ENCODE measurements at regions not wholly inside any gene's neighbourhood (a gene's known extent, or its start where the extent isn't known, plus 50 kb on each side); places are given as distances from the start of the nearest gene placed in this dataset.
"Not testable (repeated sequence)": the region's sequence is repeated elsewhere in the genome, so short reads cannot be mapped to it uniquely, and the experiment has no call there.

GRCh38 chr15:30788595-30788994 lies 115.1 kb upstream of the FAN1 start:
- no peak for TF ChIP-seq JUND (IDR thresholded peaks at IDR 0.05)
- TF ChIP-seq RXRA (IDR thresholded peaks at IDR 0.05; ENCODE audit: borderline replicate concordance, low read depth): no peak
- TF ChIP-seq SIN3A (IDR thresholded peaks at IDR 0.05; ENCODE audit: borderline replicate concordance, low read depth, low read length): no peak
- TF ChIP-seq TAF1 (IDR thresholded peaks at IDR 0.05; ENCODE audit: borderline replicate concordance, low read depth, low read length): no peak
- TF ChIP-seq NFIC (IDR thresholded peaks at IDR 0.05; ENCODE audit: borderline replicate concordance): no peak
- no peak for TF ChIP-seq MEF2A (IDR thresholded peaks at IDR 0.05; ENCODE audit: borderline replicate concordance, low read depth)
- TF ChIP-seq YY1 (IDR thresholded peaks at IDR 0.05; ENCODE audit: low read depth): no peak
- no peak for DNase-seq
- Histone ChIP-seq H3K79me2 (ENCODE audit: insufficient read depth) (no peaks in the 10 kb centered on the region), H2AFZ (ENCODE audit: low read depth) (no peak overlapping the region), H3K9me3 (no peaks in the 10 kb centered on the region), H3K4me1 (ENCODE audit: control insufficient read depth in 1 of 2, insufficient read depth in 2 of 2, low read depth in 1 of 2, low read length in 1 of 2) (no peaks in the 10 kb centered on the region), H3K4me2 (no peak overlapping the region), H3K36me3 (replicated peaks in 1 of 2; ENCODE audit: control insufficient read depth in 1 of 2, insufficient read depth in 2 of 2, low read length in 1 of 2) (no peaks in the 10 kb centered on the region), H3F3A (replicated peaks; ENCODE audit: insufficient read depth) (no peaks in the 10 kb centered on the region), H3K4me3 (ENCODE audit: low read depth in 2 of 2, low read length in 1 of 2) (no peak overlapping the region), H3K9me2 (no peaks in the 10 kb centered on the region), H3K9ac (no peak overlapping the region), H3K27ac (ENCODE audit: low read depth in 2 of 2, low read length in 1 of 2) (no peak overlapping the region), H3K27me3 (ENCODE audit: insufficient read depth) (peaks cover 4% of the 10 kb centered on the region; the same call in 1 of the 2 replicates), H4K20me1 (ENCODE audit: insufficient read depth) (no peaks in the 10 kb centered on the region)
- POLR2A ChIA-PET: no interaction called here
- CTCF ChIA-PET: no interaction called here

GRCh38 chr15:30791239-30792175 lies 112.2 kb upstream of the FAN1 start:
- no peak overlapping the region for H3K4me2 ChIP-seq
- H3K9me2 ChIP-seq: no peaks in the 10 kb centered on the region
- no peaks in the 10 kb centered on the region for H3K4me1 ChIP-seq (ENCODE audit: control insufficient read depth in 1 of 2, insufficient read depth in 2 of 2, low read depth in 1 of 2, low read length in 1 of 2)
- peaks cover 4% of the 10 kb centered on the region; the same call in 1 of the 2 replicates for H3K27me3 ChIP-seq (ENCODE audit: insufficient read depth)
- ChIA-PET POLR2A (no interaction called here), CTCF (interaction anchor here (1.0 to 1.4 kb wide), 2 partner anchors 10 to 68 kb away, joined by 3 to 4 read pairs; no protein-coding TSS in a partner anchor)
- no peaks in the 10 kb centered on the region for H3K36me3 ChIP-seq (replicated peaks in 1 of 2; ENCODE audit: control insufficient read depth in 1 of 2, insufficient read depth in 2 of 2, low read length in 1 of 2)
- H2AFZ ChIP-seq (ENCODE audit: low read depth): no peak overlapping the region
- no peak overlapping the region for H3K9ac ChIP-seq
- H3K79me2 ChIP-seq (ENCODE audit: insufficient read depth): no peaks in the 10 kb centered on the region
- no peaks in the 10 kb centered on the region for H3K9me3 ChIP-seq
- no peak overlapping the region for H3K4me3 ChIP-seq (ENCODE audit: low read depth in 2 of 2, low read length in 1 of 2)
- WGBS (ENCODE audit: low lambda C conversion rate): 75% methylated on average over 18 of the region's 18 CpGs
- TF ChIP-seq IRF3 (IDR thresholded peaks at IDR 0.05; ENCODE audit: low read depth, low read length) (no peak), SIN3A (IDR thresholded peaks at IDR 0.05; ENCODE audit: borderline replicate concordance, low read depth, low read length) (no peak), ELF1 (IDR thresholded peaks at IDR 0.05) (no peak), GABPA (IDR thresholded peaks at IDR 0.05; ENCODE audit: low read depth) (no peak), USF1 (IDR thresholded peaks at IDR 0.05; ENCODE audit: borderline replicate concordance, low read depth) (no peak), PBX3 (IDR thresholded peaks at IDR 0.05) (no peak), GATA2 (CRISPR knock-in tag; IDR thresholded peaks at IDR 0.05) (no peak), EP300 (IDR thresholded peaks at IDR 0.05; ENCODE audit: borderline replicate concordance in 1 of 2, low read depth in 1 of 2, low read length in 1 of 2) (no peak), MAX (IDR thresholded peaks at IDR 0.05; ENCODE audit: low read depth) (no peak), JUND (IDR thresholded peaks at IDR 0.05) (no peak), FOXJ3 (CRISPR knock-in tag; IDR thresholded peaks at IDR 0.05) (no peak), POLR2AphosphoS5 (IDR thresholded peaks at IDR 0.05; ENCODE audit: low read depth, low read length) (no peak)
- no peaks in the 10 kb centered on the region for H3F3A ChIP-seq (replicated peaks; ENCODE audit: insufficient read depth)
- DNase-seq: peak; percentile 16
- no peak overlapping the region for H3K27ac ChIP-seq (ENCODE audit: low read depth in 2 of 2, low read length in 1 of 2)
- no peaks in the 10 kb centered on the region for H4K20me1 ChIP-seq (ENCODE audit: insufficient read depth)

- H3K79me2 ChIP-seq (ENCODE audit: insufficient read depth); H3F3A ChIP-seq (replicated peaks; ENCODE audit: insufficient read depth); H3K4me3 ChIP-seq (ENCODE audit: low read depth in 2 of 2, low read length in 1 of 2); H3K27ac ChIP-seq (ENCODE audit: low read depth in 2 of 2, low read length in 1 of 2); H3K4me1 ChIP-seq (ENCODE audit: control insufficient read depth in 1 of 2, insufficient read depth in 2 of 2, low read depth in 1 of 2, low read length in 1 of 2); H3K27me3 ChIP-seq (ENCODE audit: insufficient read depth); H4K20me1 ChIP-seq (ENCODE audit: insufficient read depth); H3K9me3 ChIP-seq; H3K36me3 ChIP-seq (replicated peaks in 1 of 2; ENCODE audit: control insufficient read depth in 1 of 2, insufficient read depth in 2 of 2, low read length in 1 of 2); CTCF ChIA-PET; H3K4me2 ChIP-seq; H3K9me2 ChIP-seq; DNase-seq; POLR2A ChIA-PET; H2AFZ ChIP-seq (ENCODE audit: low read depth); H3K9ac ChIP-seq: not testable (repeated sequence)
- 30% methylated on average over 3 of the region's 3 CpGs for WGBS (ENCODE audit: low lambda C conversion rate)
These were observed 110.9 kb upstream of the FAN1 start for GRCh38 chr15:30792843-30793242.
